ENCODE measurements at regions not wholly inside any gene's neighbourhood (a gene's known extent, or its start where the extent isn't known, plus 50 kb on each side); places are given as distances from the start of the nearest gene placed in this dataset.
"Not testable (repeated sequence)": the region's sequence is repeated elsewhere in the genome, so short reads cannot be mapped to it uniquely, and the experiment has no call there.

DNA sequence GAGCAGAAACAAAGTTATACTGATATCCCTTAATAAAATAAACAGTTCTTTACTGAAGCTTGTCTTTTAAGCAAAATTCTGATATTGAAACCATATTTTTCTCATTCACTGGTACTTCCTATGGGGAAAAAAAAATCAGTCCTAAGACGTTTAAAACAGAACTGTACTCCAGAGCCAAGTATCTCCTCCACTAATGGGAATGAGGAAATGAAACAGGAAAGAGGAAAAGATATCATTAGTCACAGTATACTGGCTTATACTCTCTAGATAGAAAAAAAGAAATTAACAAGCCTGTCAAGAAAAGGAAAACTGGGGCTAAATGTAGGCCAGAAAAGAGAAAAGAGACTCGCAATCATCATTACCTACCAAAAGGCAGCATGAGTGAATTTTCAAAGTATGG lies 252.7 kb downstream of the CENPC start:
- no peak overlapping the region for H3K4me3 ChIP-seq (ENCODE audit: low read depth, low read length)
- no peak for DNase-seq (ENCODE audit: low read depth)
- TF ChIP-seq, protein P1, sequence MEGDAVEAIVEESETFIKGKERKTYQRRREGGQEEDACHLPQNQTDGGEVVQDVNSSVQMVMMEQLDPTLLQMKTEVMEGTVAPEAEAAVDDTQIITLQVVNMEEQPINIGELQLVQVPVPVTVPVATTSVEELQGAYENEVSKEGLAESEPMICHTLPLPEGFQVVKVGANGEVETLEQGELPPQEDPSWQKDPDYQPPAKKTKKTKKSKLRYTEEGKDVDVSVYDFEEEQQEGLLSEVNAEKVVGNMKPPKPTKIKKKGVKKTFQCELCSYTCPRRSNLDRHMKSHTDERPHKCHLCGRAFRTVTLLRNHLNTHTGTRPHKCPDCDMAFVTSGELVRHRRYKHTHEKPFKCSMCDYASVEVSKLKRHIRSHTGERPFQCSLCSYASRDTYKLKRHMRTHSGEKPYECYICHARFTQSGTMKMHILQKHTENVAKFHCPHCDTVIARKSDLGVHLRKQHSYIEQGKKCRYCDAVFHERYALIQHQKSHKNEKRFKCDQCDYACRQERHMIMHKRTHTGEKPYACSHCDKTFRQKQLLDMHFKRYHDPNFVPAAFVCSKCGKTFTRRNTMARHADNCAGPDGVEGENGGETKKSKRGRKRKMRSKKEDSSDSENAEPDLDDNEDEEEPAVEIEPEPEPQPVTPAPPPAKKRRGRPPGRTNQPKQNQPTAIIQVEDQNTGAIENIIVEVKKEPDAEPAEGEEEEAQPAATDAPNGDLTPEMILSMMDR (IDR thresholded peaks at IDR 0.05; ENCODE audit: insufficient read depth, low read length) = no peak

DNA sequence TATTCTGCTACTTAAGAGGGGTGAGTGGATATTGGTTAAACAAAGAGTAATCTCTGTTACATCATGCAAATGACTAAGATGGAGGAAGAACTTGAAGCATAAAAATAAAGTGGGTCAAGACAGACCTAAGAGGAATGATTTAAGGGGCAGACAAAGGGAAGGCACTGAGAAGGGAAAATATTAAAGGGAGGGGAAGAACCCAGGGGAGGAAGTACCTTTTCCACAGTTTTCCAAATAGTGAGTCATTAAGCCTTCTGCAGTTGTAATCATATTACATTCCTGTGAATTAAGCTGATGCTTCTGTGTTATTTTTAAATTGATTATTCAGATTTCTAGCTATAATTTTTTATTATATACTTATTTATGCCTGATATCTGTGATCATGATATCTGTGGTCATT lies 253.3 kb downstream of the CENPC start:
- TF ChIP-seq, protein P1 (IDR thresholded peaks at IDR 0.05; ENCODE audit: insufficient read depth, low read length) = no peak
- DNase-seq (ENCODE audit: low read depth) = no peak
- H3K4me3 ChIP-seq (ENCODE audit: low read depth, low read length) = no peak overlapping the region

DNA sequence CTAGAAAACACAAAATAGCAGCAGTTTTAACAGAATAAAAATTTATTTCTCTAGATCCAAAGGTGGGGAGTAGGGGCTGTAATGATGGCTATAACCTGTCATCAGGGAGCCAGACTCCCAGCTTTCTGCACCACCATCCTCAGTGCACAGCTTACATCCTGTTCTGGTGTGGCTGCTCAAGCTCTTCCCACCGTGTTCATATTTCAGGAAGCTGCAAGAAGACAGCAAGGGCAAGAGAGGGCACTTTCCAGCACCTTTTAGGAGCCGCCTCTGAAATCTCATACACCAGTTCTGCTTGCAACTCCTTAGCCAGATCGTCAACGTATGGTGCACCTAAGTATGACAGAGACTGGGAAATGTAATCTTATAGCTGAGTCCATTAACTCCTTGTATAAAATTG lies 253.7 kb downstream of the CENPC start:
- H3K4me3 ChIP-seq (ENCODE audit: low read depth, low read length) = no peak overlapping the region
- no peak for DNase-seq (ENCODE audit: low read depth)

DNA sequence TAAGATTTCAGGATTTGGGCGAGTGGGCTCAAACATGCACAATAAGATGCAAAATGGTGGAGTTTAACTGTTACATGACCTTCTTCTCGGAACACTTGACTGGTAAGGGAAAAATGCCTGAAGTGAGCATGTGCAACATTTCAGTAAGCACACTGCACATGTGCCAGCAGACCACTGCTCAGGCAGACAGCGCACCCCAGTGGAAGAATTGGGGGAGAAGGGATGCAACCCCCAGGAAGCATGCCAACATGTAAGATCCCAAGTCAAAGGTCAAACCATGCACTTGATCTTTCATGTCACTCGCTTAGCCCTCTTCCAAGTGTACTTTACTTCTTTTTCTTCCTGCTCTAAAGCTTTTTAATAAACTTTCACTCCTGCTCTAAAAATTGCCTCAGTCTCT lies 256.3 kb downstream of the CENPC start:
- H3K4me3 ChIP-seq (ENCODE audit: low read depth, low read length) = no peak overlapping the region
- TF ChIP-seq, protein P1 (IDR thresholded peaks at IDR 0.05; ENCODE audit: insufficient read depth, low read length) = peak; percentile 31

More for the DNA sequence above, 253.7 kb downstream of the CENPC start:
- TF ChIP-seq, protein P1 (IDR thresholded peaks at IDR 0.05; ENCODE audit: insufficient read depth, low read length) = no peak

DNA sequence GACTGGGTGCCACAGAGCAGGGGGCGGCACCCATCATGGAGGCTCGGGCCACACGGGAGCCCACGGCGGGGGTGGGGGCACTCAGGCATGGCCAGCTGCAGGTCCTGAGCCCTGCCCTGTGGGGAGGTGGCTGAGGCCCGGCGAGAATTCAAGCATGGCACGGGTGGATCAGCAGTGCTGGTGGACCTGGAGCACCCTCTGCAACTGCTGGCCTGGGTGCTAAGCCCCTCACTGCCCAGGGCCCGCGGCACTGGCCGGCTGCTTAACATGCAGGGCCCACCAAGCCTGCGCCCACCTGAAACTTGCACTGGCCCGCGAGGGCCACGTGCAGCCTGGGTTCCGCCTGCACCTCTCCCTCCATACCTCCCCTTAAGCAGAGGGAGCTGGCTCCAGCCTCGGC lies 258.6 kb downstream of the CENPC start:
- TF ChIP-seq, protein P1 (IDR thresholded peaks at IDR 0.05; ENCODE audit: insufficient read depth, low read length) = no peak
- DNase-seq (ENCODE audit: low read depth) = no peak
- no peak overlapping the region for H3K4me3 ChIP-seq (ENCODE audit: low read depth, low read length)

More for the DNA sequence above, 256.3 kb downstream of the CENPC start:
- DNase-seq (ENCODE audit: low read depth) = peak; percentile 8

DNA sequence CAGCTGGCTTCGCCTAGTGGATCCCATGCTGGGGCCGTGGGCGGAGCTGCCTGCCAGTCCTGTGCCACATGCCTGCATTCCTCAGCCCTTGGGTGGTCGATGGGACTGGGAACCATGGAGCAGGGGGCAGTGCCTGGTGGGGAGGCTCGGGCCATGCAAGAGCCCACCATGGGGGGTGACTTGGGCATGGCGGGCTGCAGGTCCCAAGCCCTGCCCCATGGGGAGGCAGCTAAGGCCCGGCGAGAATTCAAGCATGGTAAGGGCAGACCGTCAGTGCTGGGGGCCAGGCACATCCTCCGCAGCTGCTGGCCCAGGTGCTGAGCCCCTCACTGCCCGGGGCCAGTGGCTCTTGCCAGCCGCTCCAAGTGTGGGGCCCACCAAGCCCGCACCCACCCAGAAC lies 262.6 kb downstream of the CENPC start:
- TF ChIP-seq, protein P1 (IDR thresholded peaks at IDR 0.05; ENCODE audit: insufficient read depth, low read length) = no peak
- no peak for DNase-seq (ENCODE audit: low read depth)
- H3K4me3 ChIP-seq (ENCODE audit: low read depth, low read length) = no peak overlapping the region

DNA sequence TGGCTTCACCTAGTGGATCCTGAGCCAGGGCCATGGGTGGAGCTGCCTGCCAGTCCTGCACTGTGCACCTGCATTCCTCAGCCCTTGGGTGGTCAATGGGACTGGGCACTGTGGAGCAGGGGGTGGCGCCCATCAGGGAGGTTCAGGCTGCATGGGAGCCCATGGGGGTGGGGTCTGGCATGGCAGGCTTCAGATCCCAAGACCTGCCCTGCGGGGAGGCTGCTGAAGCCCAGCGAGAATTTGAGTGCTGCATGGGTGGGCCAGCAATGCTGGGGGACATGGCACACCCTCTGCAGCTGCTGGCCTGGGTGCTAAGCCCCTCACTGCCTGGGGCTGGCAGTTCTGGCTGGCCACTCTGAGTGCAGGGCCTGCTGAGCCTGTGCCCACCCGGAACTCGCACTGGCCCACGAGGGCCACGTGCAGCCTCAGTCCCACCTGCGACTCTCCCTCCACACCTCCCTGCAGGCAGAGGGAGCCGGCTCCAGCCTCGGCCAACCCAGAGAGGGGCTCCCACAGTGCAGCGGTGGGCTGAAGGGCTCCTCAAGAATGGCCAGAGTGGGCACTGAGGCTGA lies 270.0 kb downstream of the CENPC start:
- TF ChIP-seq, protein P1 (IDR thresholded peaks at IDR 0.05; ENCODE audit: insufficient read depth, low read length) = no peak
- H3K4me3 ChIP-seq (ENCODE audit: low read depth, low read length) = no peak overlapping the region
- DNase-seq (ENCODE audit: low read depth) = no peak

DNA sequence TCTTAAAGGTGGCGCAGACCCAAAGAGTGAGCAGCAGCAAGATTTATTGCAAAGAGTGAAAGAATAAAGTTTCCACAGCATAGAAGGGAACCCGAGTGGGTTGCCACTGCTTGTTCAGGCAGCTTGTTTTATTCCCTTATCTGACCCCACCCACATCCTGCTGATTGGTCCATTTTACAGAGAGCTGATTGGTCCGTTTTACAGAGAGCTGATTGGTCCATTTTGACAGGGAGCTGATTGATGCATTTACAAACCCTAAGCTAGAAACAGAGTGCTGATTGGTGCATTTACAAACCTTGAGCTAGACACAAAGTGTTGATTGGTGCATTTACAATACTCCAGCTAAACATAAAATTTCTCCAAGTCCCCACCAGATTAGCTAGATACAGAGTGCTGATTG lies 270.6 kb downstream of the CENPC start:
- not testable (repeated sequence) for DNase-seq (ENCODE audit: low read depth); H3K4me3 ChIP-seq (ENCODE audit: low read depth, low read length)

Measured in fibroblast of the aortic adventitia (primary cell).